Urothelium cell line (cell line): ENCODE measurements at regions not wholly inside any gene's neighbourhood (a gene's known extent, or its start where the extent isn't known, plus 50 kb on each side); places are given as distances from the start of the nearest gene placed in this dataset.

Source experiments
- DNase-seq: peaks from one replicate; pipeline ENCODE4 v3.0.0; 2011; ENCODE audit warnings: low spot score, mixed read lengths
- FAIRE-seq: peaks from 2 replicates; lab custom pipeline; 2011; peaks lifted over from hg19 to GRCh38; lab: Jason Lieb, UNC

DNA sequence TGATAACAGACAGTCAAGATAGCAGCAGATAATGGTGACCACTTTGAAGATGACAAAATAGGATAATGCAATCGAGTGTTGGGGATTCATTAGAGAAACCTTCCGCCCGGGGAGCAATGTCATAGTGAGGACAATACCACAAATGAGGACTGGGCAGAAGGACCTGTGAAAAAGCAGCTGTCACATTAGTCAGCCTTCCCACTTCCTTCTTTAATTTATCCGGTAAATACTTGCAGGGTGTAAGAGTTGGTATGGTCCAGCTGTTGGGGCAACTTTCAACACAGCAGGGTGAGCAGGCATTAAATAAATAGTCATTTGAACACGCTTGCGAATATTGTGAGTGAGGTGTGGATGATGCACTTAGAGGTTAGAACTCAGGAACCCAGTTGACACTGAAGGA is 132.5 kb upstream of the KIRREL3 start:
- DNase-seq, result no peak
- no peak for FAIRE-seq

DNA sequence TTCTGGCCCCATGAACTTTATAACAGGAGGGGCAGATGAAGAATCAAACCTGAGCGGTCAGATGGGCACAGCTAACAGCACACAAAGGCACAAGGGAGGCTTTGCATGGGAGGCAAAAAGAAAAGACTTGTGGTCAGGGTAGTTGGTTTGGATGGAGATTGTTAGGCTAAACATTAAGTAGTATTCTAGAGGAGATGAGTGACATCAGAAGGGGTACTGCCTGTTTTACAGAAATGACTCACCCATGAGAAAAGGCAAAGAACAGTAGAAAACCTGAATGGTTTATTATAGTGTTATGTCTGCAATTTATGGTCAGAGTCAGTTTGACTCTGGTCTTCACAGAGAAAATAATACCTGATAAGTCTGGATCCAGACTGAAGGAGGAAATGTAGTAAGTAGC is 129.8 kb upstream of the KIRREL3 start:
- no peak for DNase-seq
- no peak for FAIRE-seq

DNA sequence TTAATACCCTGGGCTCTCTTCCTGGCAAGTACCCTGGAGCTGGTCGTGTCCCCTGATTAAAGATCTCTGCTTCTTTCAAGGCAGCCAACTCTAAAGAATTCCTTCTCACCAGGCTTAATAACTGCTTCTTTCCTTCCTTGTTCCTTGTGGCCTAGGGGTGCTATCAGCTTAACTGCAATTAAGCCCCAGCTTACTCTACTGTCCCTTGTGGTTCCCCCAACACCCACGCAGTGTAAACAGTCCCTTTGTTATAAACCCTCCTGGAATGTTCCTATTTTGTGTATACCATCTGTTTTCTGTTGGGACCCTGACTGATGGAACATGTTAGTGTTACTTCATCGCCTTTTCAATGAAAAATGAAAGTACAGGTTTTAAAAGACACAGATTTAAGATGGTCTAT is 126.4 kb upstream of the KIRREL3 start:
- DNase-seq (no peak), FAIRE-seq (no peak)

DNA sequence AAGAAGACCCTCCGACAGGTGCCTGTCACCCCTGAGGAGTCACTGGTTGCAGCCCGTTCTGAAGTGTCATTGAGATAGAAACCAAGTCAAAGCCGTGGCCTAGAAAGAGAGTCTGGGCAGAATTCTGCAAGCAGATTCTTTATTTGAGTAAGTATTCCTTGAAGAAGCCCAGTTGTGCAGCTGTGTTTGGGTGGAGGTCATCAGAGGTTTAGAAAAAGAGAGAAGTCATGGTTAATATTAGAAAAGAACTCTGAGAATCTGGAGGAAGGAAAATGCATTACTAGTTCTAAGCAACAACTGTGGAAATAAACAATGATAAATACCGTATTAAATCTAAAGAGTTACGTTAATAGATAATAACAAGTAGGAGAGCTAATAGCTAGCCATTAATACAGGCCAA is 118.8 kb upstream of the KIRREL3 start:
- FAIRE-seq (no peak), DNase-seq (no peak)

DNA sequence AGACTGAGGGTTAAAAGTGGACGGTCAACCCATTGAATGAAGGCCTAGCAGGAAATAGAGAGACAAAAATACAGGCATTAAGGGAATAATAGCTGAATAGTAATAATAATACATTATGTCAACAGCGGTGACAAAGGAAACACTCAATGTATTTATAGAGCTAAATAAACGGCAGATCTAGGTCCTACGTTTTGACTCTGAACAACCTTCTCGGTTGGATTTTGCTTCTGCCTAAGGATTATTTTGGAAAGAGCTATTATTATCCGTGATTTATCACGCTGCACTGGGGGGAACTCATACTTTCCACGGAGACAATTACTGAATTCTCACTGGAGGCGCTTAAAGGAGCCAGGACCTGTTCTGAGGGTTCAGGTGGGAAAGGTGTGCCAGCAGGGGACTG is 118.2 kb upstream of the KIRREL3 start:
- DNase-seq, result no peak
- no peak for FAIRE-seq

DNA sequence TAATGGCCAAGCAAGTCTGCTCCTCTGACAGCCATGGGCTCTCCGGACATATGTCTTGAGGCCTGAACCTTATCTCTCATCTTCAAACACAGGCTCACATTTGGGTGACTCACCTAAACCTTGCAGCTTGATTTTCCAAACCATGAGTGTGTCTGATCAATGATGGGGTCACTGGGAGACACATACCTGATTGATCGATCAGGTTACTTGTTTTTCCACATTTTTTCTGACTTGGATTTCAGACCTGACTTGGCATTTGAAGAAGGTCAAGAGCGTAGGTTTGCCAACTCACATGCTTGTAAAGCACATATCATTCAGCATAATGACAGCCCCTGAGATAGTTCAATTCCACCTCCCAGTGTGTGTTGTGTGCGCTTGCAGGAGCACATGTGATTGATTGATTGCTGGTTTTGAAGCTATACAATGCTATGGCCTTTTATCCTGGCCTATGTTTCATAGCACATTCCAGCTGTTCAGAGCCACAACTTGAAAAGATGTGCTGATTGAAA is 116.7 kb upstream of the KIRREL3 start:
- FAIRE-seq, result no peak
- DNase-seq, result no peak

DNA sequence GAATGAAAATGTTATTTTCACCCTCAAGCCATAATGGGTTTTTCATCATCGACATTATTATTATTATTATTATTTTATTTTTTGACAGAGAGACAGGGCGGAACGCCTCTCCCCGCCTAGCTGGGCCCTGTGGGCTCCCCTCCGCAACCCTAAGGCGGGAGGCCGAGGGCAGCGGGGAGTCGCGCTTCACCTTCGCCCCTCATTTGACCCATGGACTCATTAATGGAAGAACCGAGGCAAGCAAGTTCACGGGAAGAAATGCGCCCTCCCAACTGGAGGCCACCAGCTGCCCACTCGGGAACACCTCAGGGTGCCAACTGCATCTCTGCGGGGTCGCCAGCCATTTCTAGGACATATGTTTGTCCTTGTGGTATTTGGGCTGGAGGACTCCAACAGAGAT is 115.3 kb upstream of the KIRREL3 start:
- FAIRE-seq, result no peak

DNA sequence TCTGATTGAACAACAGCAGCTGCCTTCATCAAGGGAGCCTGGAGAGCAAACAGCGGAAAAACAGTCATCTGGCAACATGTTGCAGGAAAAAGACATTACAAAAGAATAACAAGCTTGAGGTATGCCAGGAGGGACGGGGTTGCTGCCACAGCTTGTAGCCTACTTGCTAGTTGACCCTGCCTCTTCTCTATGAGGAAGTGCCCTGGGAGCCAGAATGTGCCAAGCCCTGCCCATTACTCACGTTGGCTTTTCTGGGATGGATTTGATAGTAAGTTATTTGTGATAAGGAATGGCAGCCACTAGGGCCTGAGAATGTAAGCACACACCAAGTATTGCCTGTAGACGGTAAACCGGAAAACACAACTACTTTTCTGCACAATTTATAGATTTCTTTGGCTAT is 113.5 kb upstream of the KIRREL3 start:
- DNase-seq, result no peak
- FAIRE-seq, result no peak

More for the DNA sequence above, 115.3 kb upstream of the KIRREL3 start:
- no peak for DNase-seq

DNA sequence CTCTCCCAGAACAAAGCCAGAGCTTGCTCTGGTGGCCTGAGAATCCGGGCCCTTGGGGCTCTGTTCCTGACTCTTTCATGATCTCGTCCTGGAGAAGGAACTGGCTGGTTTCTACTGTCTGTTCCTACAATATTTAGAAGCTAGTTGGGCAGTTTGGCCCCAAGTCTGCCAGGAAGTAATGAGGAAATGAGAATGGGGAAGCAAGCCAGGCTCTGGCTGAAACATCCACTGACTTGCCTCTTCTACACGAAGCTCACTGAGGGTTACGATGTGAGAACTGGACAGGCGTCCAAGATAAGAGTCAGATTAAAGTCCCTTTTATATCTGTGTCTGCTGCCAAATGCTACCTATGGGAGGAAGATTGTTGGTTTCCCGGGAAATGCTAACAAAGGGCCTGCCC is 110.0 kb upstream of the KIRREL3 start:
- no peak for DNase-seq
- FAIRE-seq, result no peak

DNA sequence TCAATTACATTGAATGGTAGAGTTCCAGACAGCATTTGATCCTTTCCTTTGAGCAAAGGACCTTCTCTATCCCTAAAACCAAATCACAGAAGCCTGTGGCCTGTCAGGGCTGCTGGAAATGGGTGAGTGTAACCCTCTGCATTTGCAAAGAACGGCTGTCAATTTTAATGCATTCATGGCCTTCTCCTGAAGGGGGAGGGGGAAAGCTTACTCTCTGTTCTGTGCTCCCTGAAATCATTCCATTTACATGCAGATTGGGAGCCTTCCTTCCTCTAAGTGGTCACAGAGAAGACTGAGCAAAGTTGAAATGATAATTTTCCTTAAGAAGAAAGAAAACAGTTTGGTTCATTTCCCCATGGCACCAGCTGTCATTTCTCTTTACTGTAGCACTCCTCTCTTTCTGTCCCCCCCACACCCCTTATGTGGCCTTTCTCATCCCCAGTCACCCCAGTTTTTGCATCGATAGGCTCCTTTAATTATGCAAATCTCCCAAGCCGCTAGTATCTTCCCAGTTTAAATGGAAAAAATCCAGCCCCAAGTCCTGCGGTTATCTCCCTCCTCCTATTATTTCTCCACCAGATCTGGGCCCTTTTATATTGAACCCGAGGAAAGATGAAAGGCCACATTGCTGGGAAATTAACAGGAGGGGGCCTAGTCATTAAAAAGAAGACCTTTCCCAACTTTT is 109.4 kb upstream of the KIRREL3 start:
- FAIRE-seq (no peak), DNase-seq (no peak)

DNA sequence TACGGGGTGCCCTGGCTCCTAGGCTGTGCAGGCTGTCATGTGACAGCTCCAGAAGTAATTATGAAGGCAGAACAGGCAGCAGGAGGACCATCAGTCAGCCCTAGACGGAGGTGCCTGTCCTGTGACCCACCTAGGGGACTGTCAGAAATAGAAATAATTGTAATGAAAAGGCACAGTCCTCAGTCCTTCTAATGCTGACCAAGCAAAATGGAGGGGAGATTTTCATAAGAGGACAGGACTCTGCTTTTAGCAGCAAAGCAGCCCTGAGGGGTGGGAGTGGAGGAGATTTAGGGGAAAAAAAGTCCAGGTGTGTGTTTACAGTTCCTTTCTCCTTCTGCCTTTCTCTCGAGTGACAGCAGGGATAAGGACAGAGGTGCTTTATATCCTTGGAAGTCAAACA is 108.3 kb upstream of the KIRREL3 start:
- FAIRE-seq (no peak), DNase-seq (no peak)

DNA sequence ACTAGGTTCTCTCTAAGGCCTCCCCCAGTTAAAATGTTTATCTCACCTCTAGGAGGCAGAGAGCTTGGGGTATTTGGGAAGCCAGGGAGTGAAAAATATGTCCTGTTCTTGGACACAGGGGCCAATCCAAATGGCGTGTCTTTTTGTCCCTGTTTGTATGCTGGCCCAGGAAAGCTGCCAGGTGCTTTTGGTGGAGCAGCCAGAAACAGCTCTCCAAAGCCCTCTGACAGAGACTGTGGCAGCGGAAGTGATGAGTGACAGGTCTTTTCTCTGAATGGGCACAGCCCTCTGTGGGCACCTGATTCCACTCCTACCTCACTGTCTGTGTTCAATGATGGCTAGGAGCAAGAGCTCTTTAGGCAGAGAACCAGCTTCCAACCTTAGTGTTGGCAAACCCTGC is 106.4 kb upstream of the KIRREL3 start:
- no peak for DNase-seq

DNA sequence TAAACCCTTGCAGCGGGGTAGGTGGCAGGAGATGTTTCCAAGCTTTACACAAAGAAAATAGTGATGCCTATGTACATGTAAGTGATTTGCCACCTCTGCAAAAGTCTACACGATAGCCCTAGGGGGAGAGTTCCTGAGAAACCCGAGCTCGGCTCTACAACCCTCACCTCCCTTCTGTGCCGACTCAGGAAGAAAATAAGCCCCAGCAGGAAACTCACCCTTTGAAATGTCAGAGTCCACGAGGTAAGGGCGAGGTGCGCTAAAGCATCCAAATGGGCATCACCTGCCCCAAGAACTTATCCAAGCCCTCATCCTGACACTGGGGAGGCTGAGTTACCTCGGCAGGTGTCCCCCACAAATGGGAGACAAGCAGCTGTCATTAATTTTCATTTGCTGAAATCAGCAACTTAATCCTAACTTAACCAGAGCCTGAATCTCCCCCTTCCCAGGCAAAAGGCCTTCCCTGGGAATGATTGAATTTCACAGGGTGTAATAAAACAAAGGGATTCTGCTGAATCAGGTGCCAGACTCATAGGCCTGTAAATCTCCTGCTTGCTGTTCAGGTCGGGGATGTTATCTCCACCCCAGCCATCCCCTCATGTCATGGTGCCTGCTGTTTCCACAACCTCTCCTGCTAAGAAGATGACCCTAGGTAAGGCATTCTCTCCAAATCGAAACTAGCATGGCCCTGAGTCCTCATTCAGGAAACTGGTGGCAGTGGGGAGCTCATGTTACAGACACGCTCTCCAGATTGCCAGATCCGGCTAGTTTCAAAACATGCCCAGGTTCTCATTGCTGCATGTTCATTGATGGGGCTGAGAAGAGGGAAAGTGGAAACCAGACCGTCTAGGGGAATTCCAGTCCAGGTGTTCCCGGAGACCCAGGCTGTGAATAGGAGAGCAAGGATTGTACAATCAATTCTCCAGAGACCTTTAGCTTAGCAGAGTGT is 105.3 kb upstream of the KIRREL3 start:
- DNase-seq, result peak; percentile 8
- no peak for FAIRE-seq

More for the DNA sequence above, 106.4 kb upstream of the KIRREL3 start:
- FAIRE-seq, result no peak

DNA sequence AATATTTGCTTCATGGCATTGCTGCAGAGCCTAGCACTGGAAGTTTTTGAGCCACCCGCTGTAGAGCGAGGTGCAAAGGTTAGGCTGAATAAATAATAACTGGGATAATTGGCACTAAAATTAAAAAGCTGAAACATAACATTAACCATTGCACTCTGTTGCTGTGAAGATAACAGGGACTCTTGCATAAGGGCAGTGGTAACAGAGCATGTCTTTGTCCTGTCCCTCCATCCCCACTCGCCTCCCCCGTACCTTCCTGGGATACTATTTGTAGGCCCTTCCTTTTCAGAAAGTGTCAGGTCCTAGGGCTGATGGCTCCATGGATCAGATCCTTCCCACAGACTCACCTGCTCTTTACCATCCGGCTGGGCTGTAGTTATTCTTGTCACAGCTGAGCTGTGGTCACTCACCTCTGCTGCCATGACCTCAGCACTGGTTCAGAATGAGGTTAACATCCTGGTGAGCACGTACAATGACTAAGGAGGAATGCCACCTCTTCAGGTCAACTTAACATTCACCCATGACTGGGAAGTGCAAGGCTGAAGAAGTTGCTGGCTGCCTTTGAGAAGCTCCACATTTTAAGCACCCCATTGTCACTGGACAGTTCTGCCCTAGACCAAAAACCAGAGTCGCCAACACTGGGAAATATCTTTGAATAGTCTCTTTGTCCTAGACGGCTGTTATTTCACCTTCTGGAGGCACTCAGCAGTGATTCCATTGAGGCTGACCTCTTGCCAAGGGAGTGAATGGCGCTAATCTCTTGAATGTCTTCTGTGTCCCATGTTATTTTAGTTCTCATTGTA is 103.2 kb upstream of the KIRREL3 start:
- FAIRE-seq, result no peak

DNA sequence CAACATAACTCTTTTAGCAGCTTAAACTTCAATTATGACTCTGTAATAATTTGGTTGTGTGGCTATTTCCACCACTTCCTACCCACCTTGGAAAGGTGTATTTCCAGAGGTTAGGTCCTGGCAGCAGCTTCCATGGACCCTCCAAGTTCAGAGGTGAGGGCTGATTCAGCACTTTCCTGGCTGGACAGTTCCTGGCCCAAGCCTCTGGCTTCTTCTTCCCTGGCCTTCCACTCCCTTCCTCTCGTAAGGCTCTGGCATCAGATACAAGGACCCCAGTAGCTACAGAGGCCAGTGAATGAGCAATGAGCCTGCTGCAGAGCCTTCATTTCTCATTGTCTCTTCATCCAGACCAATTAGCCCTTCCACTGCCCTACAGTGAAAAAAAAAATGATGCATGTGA is 98.1 kb upstream of the KIRREL3 start:
- FAIRE-seq, result no peak
- DNase-seq, result no peak

More for the DNA sequence above, 103.2 kb upstream of the KIRREL3 start:
- DNase-seq, result no peak

DNA sequence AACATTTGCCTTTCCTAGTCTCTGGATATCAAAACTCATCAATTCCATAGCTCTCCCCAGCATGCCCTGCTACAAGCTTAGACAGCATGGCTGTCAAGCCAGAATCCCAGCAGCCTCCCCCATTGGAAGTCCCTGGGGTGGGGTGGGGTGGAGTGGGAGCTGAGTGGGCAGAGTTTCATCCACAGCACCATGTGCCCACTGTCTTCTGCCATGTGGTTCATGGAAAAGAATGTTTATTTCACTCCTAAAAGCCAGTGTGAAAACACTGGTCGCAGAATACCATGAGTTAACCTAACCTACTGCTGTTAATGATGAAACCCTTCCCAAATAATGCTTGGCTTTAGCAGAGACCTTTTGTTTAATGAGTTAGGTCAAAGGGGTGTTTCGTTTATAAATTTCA is 80.2 kb upstream of the KIRREL3 start:
- FAIRE-seq (no peak), DNase-seq (no peak)

DNA sequence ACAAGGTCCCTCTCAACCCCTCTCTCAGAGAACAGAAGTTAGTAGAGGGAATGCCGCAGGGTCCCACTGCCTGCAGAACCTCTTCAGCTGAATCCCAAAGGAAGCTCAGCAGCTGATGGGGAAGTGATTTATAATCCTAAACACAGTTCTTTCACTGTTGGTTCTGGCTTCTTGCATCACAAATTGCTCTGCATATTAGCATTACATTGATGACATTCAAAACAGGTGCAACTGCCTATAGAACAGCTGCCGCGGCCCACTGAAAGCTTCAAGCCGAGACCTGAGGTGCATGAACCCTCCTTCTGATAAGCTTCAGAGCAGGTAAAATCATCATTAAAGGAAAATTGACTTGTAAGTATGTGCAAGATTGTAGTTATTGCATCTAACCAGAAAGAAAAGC is 75.2 kb upstream of the KIRREL3 start:
- no peak for FAIRE-seq
- no peak for DNase-seq

DNA sequence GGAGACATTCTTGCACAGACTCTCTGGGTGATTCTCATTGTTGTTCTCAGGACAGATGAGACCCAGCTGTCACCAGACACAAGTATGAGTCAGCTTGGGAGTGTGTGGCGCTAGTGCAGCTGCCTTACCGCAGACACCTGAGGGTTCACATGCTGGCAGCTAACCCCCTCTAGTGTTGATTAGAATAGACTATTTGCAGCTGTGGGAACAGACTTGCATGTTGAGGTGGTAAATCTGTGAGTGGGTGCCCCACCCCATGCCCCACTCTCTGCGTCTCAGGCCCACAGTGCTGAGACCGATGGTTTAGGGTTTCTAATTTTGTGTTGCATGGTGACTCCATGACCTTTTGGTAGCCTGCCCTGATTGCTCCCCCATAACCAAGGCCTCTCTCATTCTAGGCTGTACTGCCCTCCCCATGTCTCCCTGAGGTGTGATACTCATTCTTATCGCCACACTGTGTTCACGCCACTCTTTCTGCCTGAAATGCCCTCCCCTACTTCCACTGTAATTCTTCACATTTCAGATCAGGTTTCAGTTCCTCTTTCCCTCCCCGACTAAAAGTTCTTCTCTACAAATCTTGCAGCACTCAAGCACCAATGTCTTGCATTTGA is 73.7 kb upstream of the KIRREL3 start:
- FAIRE-seq (no peak), DNase-seq (peak; percentile 78)

DNA sequence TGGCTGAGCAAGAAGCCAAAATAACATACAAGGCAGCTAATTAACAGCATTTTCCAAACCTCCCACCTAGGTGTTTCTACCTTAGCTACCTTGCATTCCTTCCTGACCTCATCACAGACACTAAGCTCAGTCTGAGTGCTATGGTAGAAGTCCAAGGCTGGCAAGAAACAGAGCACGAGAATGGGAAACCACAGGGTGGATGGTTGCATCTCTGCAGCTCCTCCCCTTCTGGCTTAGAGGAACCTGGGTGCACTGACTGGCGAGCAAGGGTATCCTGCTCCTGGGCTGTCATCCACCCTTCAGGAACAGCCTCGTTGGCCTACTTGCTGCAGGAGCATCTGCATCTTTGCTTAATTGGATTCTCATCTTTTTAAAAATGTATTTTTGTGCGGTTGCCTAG is 73.1 kb upstream of the KIRREL3 start:
- FAIRE-seq, result no peak
- DNase-seq, result no peak

DNA sequence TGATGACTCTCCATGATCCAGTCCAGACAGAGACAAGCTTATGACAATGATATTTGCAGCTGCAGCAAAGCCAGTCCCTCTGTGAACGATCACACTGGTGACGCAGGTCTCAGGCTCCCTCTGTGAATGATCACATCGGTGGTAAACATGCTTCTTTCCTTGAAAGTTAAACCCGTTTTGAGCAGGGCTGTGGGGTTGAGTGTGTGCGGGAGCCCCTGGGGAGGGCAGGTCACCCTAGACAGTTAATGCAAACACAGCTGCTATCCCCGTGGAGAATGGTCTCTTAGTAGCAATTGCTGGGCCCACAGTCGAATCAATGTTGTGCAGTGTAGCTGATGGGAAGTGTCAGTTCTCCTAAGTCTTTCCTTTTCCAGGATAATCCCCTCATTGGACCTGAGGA is 71.0 kb upstream of the KIRREL3 start:
- FAIRE-seq (no peak), DNase-seq (no peak)

DNA sequence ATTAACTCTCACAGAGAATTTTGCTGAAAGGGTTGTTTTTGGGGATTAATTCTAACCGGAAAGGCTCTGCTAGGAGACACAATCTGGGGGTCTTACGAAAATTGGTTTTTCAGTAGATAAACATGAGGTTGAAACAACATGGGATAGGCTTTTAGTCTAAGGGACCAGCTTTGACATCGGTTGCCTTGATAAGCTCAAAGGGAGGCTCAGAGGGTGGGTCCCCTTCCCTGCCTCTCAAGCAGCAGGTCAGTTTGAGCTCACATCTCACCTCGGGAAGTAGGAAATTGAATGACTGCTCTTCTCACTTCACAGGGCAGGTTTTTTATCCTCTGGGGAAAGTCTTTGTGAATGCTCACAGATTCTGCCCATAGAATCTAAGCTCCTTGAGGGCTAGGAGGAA is 70.2 kb upstream of the KIRREL3 start:
- FAIRE-seq (no peak), DNase-seq (no peak)
